T-helper 1 cell (primary cell): ENCODE measurements at regions not wholly inside any gene's neighbourhood (a gene's known extent, or its start where the extent isn't known, plus 50 kb on each side); places are given as distances from the start of the nearest gene placed in this dataset.
"Not testable (repeated sequence)": the region's sequence is repeated elsewhere in the genome, so short reads cannot be mapped to it uniquely, and the experiment has no call there.

Experiments used
- DNase-seq, 5 donors: peaks; one replicate each; pipeline ENCODE4 v3.0.0-alpha.2; 2012 to 2020

DNA sequence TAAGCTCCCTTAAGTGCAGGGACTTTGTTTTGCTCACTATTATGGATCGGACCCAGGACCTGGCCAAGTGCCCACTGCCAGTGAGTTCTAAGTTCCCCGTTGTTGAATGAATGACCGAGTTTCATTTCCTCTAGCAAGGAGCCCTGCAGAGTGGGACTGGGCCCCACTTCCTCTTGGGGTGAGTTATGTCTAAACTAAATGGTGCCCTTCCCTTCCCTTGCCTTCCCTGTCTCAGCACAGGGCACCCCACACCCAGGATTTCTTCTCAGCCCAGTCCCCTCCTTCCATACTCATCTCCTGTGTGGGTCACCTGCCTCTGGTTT lies 195.3 kb upstream of the HS6ST1 start:
- no peak for DNase-seq

DNA sequence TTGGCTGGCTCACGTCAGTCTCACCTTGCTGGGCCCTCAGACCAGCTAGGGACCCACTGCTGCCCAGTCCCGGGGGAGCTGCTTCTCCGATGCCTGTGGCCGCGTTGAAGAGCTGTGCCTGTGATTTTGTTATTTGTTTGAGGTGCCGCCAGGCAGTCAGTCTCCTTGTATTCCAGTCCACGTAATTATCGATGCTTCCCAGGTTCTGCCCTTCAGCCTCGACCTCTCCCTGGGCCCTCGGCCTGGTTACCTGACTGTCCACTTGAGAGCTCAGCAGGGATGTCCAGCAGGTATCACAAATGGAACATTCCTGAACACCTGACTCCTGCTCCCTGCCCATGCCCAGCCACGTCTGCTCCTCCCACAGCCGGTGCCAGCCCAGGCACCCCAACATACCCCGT lies 195.9 kb upstream of the HS6ST1 start:
- no peak for DNase-seq

- DNase-seq, result no peak
These were observed 198.3 kb upstream of the HS6ST1 start for GRCh38 chr2:128516938-128517337.

- DNase-seq, result not testable (repeated sequence)
These were observed 200.4 kb upstream of the HS6ST1 start for GRCh38 chr2:128519028-128519427.

DNA sequence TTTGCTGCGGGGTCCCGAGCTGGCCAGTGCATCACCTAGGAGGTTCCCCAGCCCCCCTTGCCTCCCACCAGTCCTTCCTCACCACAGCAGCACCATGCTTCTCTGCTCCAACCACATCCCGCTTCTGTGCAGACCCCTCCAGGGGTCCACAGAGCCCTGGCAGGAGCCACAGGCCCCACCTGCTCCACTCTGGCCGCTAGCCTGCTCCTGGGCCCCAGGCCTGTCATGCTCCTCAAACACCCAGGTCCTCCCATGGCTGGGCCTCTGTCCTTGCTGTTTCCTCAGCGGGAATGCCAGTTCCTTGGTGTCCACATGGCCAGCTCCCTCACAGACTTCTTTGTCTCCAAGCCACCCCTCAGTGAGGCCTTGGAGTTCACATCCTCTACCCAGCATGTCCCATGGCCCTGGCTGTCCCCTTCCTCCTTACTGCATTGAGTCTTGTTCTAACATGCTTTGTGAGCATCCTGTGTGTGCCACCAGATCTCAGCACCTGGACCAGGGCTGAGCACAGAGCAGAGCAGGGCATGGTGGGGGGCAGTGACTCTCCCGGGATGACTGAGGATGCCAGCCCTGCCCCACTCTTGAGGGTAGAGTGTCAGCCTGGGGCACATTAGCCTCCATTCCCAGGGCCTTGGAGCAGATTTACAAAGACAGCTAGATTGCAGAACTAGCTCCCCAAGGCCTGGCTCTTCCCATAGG lies 201.0 kb upstream of the HS6ST1 start:
- no peak for DNase-seq

DNA sequence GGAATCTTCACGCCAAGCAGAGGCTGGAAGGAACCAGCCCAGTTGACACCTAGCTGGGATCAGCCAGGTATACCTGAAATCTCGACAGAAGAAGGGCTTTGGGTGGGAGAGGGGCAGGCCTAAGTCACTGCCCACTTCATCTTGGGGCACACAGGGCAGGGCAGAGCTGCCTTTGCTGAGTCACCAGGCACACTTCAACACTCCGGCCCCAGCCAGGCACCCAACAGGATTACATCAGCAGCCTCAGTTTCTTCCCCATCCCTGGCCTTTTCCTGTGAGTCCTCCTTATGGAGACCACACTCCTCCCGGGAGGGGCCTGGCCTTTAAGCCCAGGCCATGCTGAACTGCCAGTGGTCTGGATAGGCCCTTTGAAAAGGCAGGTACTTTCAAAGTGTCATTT lies 201.7 kb upstream of the HS6ST1 start:
- DNase-seq, result no peak

DNA sequence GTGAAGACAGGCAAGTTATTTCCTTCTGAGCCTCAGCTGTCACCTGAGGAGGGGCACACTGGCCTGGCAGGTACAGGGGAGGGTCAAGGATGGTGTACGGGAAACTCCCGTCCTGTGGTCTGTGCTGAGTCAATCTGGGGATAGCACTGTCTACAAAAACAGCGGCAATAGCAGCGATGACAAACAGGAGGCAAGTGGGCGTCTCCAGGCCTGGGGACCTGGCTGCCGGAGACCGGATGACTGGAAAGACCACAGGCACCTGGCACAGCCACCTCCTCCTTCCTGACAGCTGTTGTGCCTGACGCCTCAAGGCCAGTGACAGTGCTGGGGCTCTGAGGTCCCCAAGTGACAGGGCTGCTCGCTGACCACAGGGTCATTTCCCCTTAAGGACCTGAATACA lies 202.1 kb upstream of the HS6ST1 start:
- peak in 1 of 5 donors; percentile 76 for DNase-seq

DNA sequence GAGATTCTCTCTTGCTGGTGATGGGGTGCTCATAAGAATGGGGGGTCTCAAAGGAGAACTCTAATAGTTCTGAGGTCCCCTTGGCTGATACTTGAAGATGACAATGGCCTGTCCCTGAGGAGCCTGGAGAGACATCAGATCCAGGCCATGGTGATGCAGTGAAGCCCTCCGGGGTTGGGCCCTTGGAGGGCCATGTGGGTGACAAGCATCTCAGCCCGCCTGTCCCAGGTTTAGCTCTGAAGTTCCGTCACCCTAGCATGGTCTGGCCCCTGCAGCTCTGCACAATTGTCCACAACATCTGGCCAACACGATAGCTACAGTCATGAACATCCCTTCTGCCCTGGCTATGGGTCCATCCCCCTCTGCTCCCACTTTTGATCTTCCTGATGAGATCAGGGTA lies 202.8 kb upstream of the HS6ST1 start:
- DNase-seq, result no peak

GRCh38 chr2:128522829-128523228 lies 204.2 kb upstream of the HS6ST1 start:
- DNase-seq, result no peak

- no peak for DNase-seq
These were observed 204.8 kb upstream of the HS6ST1 start for GRCh38 chr2:128523457-128523856.

- DNase-seq, result no peak
These were observed 205.5 kb upstream of the HS6ST1 start for GRCh38 chr2:128524183-128524582.

DNA sequence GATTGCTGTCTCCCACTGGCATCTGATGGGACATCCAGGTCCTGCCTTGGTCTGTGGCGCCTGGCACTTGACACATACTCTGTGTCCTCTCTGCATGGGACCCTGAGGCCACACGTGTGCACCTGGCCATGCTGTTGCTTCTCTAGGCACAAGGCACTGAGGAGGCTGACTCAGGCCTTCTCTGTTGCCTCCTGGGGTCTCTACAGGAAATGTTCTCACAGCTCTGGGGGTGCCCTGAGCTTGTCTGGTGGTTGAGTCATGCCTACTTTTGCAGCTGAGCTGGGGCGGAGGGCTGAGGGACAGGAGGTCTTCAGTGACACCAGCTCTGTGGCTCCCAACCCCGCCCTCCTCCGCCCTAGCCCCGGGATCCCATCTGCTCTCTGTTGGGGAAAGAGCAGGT lies 207.0 kb upstream of the HS6ST1 start:
- DNase-seq, result no peak

- no peak for DNase-seq
These were observed 207.8 kb upstream of the HS6ST1 start for GRCh38 chr2:128526455-128526976.

- no peak for DNase-seq
These were observed 209.5 kb upstream of the HS6ST1 start for GRCh38 chr2:128528133-128528532.

GRCh38 chr2:128530025-128530573 lies 211.4 kb upstream of the HS6ST1 start:
- no peak for DNase-seq

GRCh38 chr2:128531856-128532255 lies 213.2 kb upstream of the HS6ST1 start:
- no peak for DNase-seq

DNA sequence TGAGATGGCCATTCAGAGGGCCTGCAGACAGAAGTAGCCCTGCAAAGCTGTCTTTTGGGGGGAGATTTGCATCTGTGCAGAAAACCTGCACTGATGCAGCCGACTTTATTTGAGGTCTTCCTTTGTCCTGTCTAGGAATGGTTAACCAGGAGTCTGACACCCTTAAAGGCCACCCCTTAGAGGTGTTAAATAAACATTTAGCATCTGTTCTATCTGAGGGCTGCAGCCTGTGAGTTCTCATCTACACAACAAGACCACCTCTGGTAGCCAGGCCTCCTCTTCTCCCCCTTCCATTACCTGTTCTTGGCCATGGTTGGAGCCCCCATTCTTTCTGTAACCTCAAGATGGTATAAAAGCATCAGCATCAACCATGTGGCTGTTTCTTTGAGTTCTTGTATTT lies 214.4 kb upstream of the HS6ST1 start:
- DNase-seq, result no peak

DNA sequence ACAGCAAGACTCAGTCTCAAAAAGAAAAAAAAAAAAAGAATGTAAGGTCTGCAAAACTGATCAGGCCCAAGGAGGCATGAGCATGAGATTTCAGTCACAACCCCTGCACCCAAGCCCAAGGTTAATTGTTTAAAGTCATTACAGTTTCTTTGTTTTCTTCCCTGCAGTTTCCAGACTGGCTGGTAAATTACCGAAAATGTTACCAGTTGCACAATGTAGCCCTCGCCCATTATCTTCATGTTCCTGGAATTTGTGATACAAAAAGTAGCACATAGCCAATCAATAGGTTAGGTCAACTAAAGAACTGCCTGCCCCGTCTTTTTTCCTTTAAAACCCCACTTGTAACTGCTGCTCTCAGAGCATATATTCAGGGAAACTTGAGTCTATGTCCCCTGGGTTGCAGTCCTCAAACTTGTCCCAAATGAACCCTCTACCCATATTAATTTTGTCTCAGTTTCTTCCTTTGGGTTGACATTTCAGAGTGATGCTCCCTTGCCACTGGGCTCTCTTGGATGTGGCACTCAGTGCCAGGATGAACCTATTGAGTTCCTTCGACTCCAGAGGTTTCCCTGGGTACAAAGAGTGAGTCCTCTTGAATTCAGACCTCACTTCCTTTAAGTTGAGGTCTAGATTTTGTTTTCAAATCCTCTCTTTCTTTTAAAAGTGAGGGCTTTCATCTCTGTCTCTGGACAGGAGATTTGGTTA lies 216.2 kb upstream of the HS6ST1 start:
- no peak for DNase-seq

DNA sequence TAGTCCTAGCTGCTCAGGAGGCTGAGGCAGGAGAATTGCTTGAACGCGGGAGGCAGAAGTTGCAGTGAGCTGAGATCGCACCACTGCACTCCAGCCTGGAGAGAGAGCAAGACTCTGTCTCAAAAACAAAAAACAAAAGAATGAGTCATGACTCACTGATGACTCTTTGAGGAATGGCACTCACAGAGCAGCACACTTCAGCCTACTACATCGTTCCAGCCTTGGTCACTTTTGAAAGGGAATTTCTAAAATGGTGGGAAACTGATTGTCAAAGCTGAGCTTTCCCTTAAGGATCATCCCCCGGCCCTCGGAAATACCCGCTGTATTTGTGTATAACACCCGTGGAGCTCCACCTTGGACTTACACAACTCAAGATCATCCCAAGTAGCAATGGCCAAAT lies 217.3 kb upstream of the HS6ST1 start:
- no peak for DNase-seq

DNA sequence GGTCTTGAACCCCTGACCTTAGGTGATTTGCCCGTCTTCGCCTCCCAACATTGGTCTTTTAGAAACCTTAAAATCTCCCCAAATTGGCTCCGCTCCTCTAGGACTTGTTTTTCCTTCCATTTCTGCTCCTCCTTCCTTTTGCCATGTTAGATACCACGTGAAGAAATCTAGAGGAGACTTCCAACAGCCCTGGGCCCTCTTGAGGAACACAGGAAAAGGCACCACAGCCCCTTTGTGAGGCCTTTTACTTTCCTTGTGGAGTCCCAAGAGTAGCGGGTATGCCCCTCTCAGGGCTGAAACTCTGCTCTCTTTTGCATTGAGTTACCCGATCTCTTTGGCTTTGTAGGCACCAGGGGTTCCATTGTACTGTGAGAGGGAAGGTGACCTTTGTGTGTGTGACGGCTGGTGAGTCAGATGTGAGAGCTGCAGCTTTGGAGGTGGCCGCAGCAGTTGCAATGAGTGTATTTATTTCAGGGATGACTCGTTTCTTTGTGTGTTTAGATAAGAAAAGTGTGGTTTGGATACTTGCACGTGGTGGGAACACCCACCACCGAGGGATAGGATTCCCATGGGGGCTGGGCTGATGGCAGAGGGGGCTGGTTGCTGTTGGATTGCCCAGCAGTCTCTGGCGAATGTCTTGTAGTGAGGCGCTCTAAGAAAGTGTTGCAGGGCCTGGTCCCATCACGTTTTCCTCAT lies 218.4 kb upstream of the HS6ST1 start:
- no peak for DNase-seq

GRCh38 chr2:128537646-128538045 lies 219.0 kb upstream of the HS6ST1 start:
- no peak for DNase-seq

DNA sequence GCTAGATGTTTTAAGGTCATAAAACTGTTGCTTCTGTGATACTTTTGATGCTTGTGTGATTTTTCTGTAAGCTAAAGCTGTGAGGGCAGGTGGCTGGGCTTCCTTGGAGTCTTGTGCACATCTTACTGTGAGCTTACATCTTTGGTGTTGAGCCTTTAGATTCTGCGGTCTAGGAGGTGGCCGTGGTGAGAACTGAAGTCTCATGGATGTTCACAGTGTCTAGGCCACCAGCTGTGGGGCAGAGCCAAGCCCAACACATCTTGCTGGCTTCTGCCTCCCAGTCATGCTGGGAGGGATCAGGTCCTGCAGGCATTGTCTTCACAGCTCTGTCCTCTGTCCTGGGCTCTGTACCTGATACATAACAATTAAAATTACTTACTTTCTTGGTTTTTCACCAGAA lies 219.7 kb upstream of the HS6ST1 start:
- DNase-seq, result no peak

DNA sequence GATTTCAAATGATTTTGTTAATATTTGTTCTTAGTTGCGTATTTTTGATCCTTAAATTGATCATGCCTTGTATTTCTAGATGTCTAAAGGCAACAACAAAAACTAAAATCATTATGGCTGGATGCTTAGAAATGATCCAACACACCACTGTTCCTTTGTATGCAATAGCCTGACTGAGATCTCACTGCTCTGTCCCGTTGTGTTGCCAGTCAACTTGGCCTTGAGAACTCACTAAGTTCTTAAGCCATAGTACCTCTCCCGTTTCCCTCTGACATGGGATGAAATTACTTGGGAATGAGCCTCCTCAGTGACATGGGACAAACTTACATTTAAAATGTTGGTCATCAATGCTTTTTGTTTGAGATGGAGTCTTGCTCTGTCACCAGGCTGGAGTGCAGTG lies 222.0 kb upstream of the HS6ST1 start:
- no peak for DNase-seq

- DNase-seq, result no peak
These were observed 222.8 kb upstream of the HS6ST1 start for GRCh38 chr2:128541448-128541847.
